ENCODE measurements at regions not wholly inside any gene's neighbourhood (a gene's known extent, or its start where the extent isn't known, plus 50 kb on each side); places are given as distances from the start of the nearest gene placed in this dataset.

DNA sequence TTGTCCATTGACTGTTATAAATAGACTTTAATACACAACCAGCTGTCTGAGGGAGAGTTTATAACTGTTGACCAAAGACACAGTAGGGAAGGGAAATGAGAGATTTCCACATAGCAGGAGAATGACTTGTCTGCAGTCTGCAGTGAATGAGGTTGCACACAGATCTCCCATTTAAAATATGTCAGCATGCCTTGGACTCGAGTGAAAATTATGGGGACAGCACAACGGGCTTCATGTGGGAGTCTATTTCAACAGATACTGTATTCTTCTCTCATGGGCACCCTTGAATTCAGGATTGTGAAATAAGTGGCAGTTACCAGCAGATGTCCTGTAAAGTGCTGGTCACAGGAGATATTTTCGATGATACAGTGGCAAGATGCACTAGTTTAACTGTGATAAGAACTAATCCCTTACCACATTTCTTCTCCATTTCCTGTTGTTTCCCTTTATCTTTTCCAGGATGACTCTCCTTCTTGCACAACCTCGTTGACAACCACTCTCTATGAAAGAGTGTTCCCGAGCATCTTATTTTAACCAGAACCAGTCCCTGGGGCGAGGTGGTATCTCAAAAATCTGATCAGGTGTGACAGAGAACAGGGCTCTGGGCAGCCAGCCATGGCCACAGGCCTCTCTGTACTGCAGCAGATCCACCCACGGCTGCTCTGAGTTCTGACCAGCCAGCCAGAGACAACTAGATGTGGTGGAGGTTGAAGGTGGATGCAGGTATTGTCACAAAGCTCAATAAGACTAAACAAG is 51.5 kb upstream of the MAP3K1 start:
- H3K36me3 ChIP-seq, result no peaks in the 10 kb centered on the region
- H3K27me3 ChIP-seq, result no peaks in the 10 kb centered on the region
- no peak for DNase-seq
- intact Hi-C loops (cut with DNase I), result no loop called here
- TF ChIP-seq, protein P1, sequence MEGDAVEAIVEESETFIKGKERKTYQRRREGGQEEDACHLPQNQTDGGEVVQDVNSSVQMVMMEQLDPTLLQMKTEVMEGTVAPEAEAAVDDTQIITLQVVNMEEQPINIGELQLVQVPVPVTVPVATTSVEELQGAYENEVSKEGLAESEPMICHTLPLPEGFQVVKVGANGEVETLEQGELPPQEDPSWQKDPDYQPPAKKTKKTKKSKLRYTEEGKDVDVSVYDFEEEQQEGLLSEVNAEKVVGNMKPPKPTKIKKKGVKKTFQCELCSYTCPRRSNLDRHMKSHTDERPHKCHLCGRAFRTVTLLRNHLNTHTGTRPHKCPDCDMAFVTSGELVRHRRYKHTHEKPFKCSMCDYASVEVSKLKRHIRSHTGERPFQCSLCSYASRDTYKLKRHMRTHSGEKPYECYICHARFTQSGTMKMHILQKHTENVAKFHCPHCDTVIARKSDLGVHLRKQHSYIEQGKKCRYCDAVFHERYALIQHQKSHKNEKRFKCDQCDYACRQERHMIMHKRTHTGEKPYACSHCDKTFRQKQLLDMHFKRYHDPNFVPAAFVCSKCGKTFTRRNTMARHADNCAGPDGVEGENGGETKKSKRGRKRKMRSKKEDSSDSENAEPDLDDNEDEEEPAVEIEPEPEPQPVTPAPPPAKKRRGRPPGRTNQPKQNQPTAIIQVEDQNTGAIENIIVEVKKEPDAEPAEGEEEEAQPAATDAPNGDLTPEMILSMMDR (IDR thresholded peaks at IDR 0.05), result no peak
- H3K4me3 ChIP-seq, result no peak overlapping the region
- no peaks in the 10 kb centered on the region for H3K9me3 ChIP-seq
- ATAC-seq, result peak; percentile 82
- H3K4me1 ChIP-seq, result peaks cover 12% of the 10 kb centered on the region
- no peak overlapping the region for H3K27ac ChIP-seq

- no peak overlapping the region for H3K4me3 ChIP-seq
- no peaks in the 10 kb centered on the region for H3K9me3 ChIP-seq
- no peak overlapping the region for H3K27ac ChIP-seq
- H3K27me3 ChIP-seq, result no peaks in the 10 kb centered on the region
- H3K36me3 ChIP-seq, result no peaks in the 10 kb centered on the region
- intact Hi-C loops (cut with DNase I), result no loop called here
- TF ChIP-seq, protein P1 (IDR thresholded peaks at IDR 0.05), result no peak
- peaks cover 12% of the 10 kb centered on the region for H3K4me1 ChIP-seq
- DNase-seq (no peak), ATAC-seq (no peak)
These were observed 52.2 kb upstream of the MAP3K1 start for GRCh38 chr5:56763182-56763581.

GRCh38 chr5:56761151-56761885 is 54.0 kb upstream of the MAP3K1 start:
- TF ChIP-seq, protein P1 (IDR thresholded peaks at IDR 0.05), result no peak
- intact Hi-C loops (cut with DNase I), result no loop called here
- DNase-seq, result no peak
- no peak for ATAC-seq
- Histone ChIP-seq H3K9me3 (no peaks in the 10 kb centered on the region), H3K36me3 (no peaks in the 10 kb centered on the region), H3K27me3 (no peaks in the 10 kb centered on the region), H3K27ac (no peak overlapping the region), H3K4me1 (peaks cover 12% of the 10 kb centered on the region), H3K4me3 (no peak overlapping the region)

DNA sequence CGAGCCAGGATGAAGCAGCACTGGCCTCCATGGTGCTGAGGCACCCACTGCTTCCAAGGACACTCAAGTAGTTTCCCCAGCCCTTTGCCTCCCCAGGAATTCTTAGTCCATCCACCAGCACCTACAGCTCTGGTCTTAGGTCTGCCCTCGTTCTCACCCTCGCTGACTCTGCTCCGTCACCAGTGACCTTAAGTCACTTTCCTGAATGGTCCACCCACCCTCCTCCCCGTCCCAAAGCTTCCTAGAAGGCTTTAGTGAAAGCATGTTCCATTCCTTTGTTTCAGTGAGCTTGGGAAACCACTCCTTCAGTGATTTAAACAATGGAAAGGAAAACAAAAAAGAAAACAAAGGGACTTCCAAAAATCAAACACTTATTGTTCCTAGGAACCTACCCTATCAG is 54.6 kb upstream of the MAP3K1 start:
- intact Hi-C loops (cut with DNase I), result no loop called here
- no peak overlapping the region for H3K4me3 ChIP-seq
- TF ChIP-seq, protein P1 (IDR thresholded peaks at IDR 0.05), result no peak
- peaks cover 12% of the 10 kb centered on the region for H3K4me1 ChIP-seq
- no peak overlapping the region for H3K27ac ChIP-seq
- no peak for DNase-seq
- no peaks in the 10 kb centered on the region for H3K27me3 ChIP-seq
- H3K9me3 ChIP-seq, result no peaks in the 10 kb centered on the region
- no peak for ATAC-seq
- no peaks in the 10 kb centered on the region for H3K36me3 ChIP-seq

DNA sequence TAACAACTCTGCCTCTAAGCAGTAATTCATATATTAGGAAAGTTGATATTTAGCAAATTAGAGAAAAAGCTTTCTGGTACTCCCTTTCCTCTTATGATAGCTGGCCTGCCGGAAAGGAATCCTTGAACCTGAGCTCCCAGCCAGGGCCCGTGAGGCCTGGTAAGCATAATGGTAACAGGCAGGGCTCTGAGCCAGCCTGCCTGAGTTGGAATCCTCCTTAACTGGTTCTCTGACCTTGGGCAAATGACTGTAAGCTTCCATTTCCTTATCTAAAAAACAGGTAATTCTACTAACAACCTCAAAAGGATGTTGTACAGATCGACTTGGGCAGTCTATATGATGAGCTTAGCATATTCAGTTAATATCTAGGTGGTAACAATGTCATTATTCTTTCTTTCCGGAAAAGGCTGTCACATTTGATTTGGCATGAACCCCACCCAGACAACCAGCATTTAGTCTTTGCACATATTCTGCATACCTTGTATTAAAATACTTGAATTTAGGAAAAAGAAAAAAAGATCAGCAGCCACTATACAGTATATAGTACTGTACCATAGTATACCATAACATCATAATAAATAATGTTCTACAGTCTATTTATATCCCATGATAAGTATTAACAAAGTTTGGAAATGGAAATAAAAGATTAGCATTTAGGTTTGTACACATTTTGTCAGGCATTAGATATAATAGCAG is 55.7 kb upstream of the MAP3K1 start:
- no peaks in the 10 kb centered on the region for H3K36me3 ChIP-seq
- no peak for DNase-seq

More for the DNA sequence above, 55.7 kb upstream of the MAP3K1 start:
- no peak overlapping the region for H3K4me3 ChIP-seq
- no peaks in the 10 kb centered on the region for H3K9me3 ChIP-seq
- intact Hi-C loops (cut with DNase I), result no loop called here
- H3K4me1 ChIP-seq, result peaks cover 12% of the 10 kb centered on the region
- no peak overlapping the region for H3K27ac ChIP-seq
- H3K27me3 ChIP-seq, result no peaks in the 10 kb centered on the region
- TF ChIP-seq, protein P1 (IDR thresholded peaks at IDR 0.05), result no peak
- no peak for ATAC-seq

All from upper lobe of right lung (tissue), 1 donor.